Heart right ventricle (tissue), 16 donors: ENCODE measurements at regions not wholly inside any gene's neighbourhood (a gene's known extent, or its start where the extent isn't known, plus 50 kb on each side); places are given as distances from the start of the nearest gene placed in this dataset.

Experiments
- ATAC-seq, 8 donors: fragments of 200-7000 bp; cut with Tn5 transposase; one replicate each; pipeline ENCODE4 v1.9.1; 2020; ENCODE audit warnings: mild to moderate bottlenecking in 8 of 8, moderate library complexity in 8 of 8, moderate number of reproducible peaks in 1 of 8
- DNase-seq, 2 donors: peaks; one replicate each; pipeline ENCODE4 v3.0.0-alpha.2; 2020
- H3K27ac ChIP-seq, 10 donors: fragments of 200-600 bp; sonication (generic) in 2 of 10; one replicate each; pipeline versions ENCODE4 v1.5.0 to v1.8.0; 2020 to 2022; ENCODE audit warnings: mild to moderate bottlenecking in 3 of 10
- H3K27me3 ChIP-seq, 7 donors: fragments of 200-600 bp; one replicate each; pipeline ENCODE4 v1.8.0; 2021 to 2022; ENCODE audit warnings: mild to moderate bottlenecking in 2 of 7
- H3K36me3 ChIP-seq, 9 donors: fragments of 200-600 bp; sonication (generic) in 1 of 9; one replicate each; pipeline versions ENCODE4 v1.5.0 to v1.8.0; 2020 to 2022; ENCODE audit warnings: mild to moderate bottlenecking in 2 of 9
- H3K4me1 ChIP-seq, 9 donors: fragments of 200-600 bp; sonication (generic) in 1 of 9; one replicate each; pipeline versions ENCODE4 v1.5.0 to v1.8.0; 2020 to 2022; ENCODE audit warnings: mild to moderate bottlenecking in 4 of 9
- H3K4me3 ChIP-seq, 10 donors: fragments of 200-600 bp; sonication (generic) in 2 of 10; one replicate each; pipeline versions ENCODE4 v1.5.0 to v1.8.0; 2020 to 2022; ENCODE audit warnings: mild to moderate bottlenecking in 7 of 10, moderate library complexity in 2 of 10
- H3K9me3 ChIP-seq, 11 donors: fragments of 200-600 bp in 10 of 11; sonication (generic) in 2 of 11; one replicate each; pipeline versions ENCODE4 v1.5.0 to v1.8.0; 2013 to 2022; ENCODE audit warnings: mild to moderate bottlenecking in 2 of 11, control low read depth in 1 of 11, moderate library complexity in 1 of 11
- CTCF ChIP-seq, 9 donors: fragments of 200-600 bp; sonication (generic) in 2 of 9; IDR thresholded peaks; one replicate each; pipeline versions ENCODE4 v1.5.0 to v1.8.0; 2021 to 2022; ENCODE audit warnings: antibody characterized with exemption in 9 of 9, mild to moderate bottlenecking in 5 of 9, moderate library complexity in 1 of 9
- WGBS, 2 donors: extraction: QIAGEN DNeasy Blood & Tissue Kit; methylation state at CpG; one replicate each; pipeline ENCODE4 v1.1.7; 2013; ENCODE audit warnings: inconsistent platforms in 1 of 2; 5-methylcytosine and 5-hydroxymethylcytosine counted together
- intact Hi-C, 10 donors: fragments of 100-400 bp; cut with DNase I; formaldehyde crosslinking; loops; one replicate each; pipeline versions ENCODE4 v1.11.1 to v1.14.2; 2022
- donor health status: Arrhythmogenic right ventricular cardiomyopathy.
- donor health status: ischemic (EF 13 %, LVEDD 7.1; RV severe dilation, severe dysfunction).
- donor health status: healthy with polysubstance abuse.
- donor health status: DM: no; HTN: yes; CAD: no.
- donor health status: DM: no; HTN: no; CAD: no.
- donor health status: ischemic (EF 25% LVEDD 6.9; RV normal size, moderate dysfunction).
- donor health status: ischemic (EF 25% LVEDD 5.7; RV mildly dilated, moderate dysfunction).
- donor health status: healthy.
- donor health status: DM: yes; HTN: yes; CAD: no.
- donor health status: Ischemic cardiomyopathy.
- donor health status: ischemic (EF 35%, LVEDD 5.7; RV mildly dilated, moderate dysfunction).
- donor health status: nonischemic (EF 11% LVEDD 7.7; RV severe dilation, severe dysfunction).
- donor health status: DM: yes; HTN: yes; CAD: no.
- donor health status: PGD.
- donor health status: ischemic (EF 29% LVEDD 5.4; RV normal size, mild dysfunction).
- donor health status: nonischemic (EF 23%, LVEDD 6.1; RV moderate dilation, normal function).

DNA sequence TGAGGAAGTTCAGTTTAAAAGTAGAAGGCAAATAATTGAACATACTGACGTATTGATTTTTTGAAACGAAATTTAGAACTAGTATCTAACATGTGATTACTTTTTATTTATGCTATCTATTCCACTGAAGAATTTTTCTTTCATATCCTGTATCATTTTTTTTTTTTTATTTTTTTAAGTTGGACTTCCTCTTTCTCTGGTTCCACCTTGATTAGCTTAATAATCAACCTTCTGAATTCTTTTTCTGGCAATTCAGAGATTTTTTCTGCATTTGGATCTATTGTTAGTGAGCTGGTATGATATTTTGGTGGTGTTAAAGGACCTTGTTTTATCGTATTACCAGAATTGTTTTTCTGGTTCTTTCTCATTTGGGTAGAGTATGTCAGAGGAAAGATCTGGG, 411.2 kb downstream of the SOX11 start:
- WGBS, 2 donors, result 85 to 96% methylated on average over 3 of the region's 3 CpGs
- intact Hi-C loops, result no loop called here
- ATAC-seq, result no peak

GRCh38 chr2:6103949-6104348, 411.8 kb downstream of the SOX11 start:
- Histone ChIP-seq H3K9me3 (peaks cover 0 to 7% (median 0%) of the 10 kb centered on the region in 11 donors), H3K27ac (no peak overlapping the region), H3K4me3 (no peak overlapping the region), H3K27me3 (peaks cover 0 to 6% (median 0%) of the 10 kb centered on the region in 7 donors), H3K4me1 (no peaks in the 10 kb centered on the region), H3K36me3 (no peaks in the 10 kb centered on the region)
- no peak for TF ChIP-seq CTCF (IDR thresholded peaks at IDR 0.05)
- ATAC-seq (no peak), DNase-seq (no peak)
- 80 to 82% methylated on average over 3 of the region's 3 CpGs for WGBS, 2 donors
- intact Hi-C loops, result no loop called here

More for the DNA sequence above, 411.2 kb downstream of the SOX11 start:
- Histone ChIP-seq H3K36me3 (no peaks in the 10 kb centered on the region), H3K4me1 (no peaks in the 10 kb centered on the region), H3K9me3 (peaks cover 0 to 11% (median 0%) of the 10 kb centered on the region in 11 donors), H3K4me3 (no peak overlapping the region), H3K27me3 (peaks cover 0 to 6% (median 0%) of the 10 kb centered on the region in 7 donors), H3K27ac (no peak overlapping the region)
- TF ChIP-seq CTCF (IDR thresholded peaks at IDR 0.05), result no peak
- no peak for DNase-seq

- no peaks in the 10 kb centered on the region for H3K36me3 ChIP-seq
- ATAC-seq (no peak), DNase-seq (no peak)
- H3K4me3 ChIP-seq, result no peak overlapping the region
- peaks cover 0 to 4% (median 0%) of the 10 kb centered on the region in 11 donors for H3K9me3 ChIP-seq
- H3K27ac ChIP-seq, result no peak overlapping the region
- intact Hi-C loops, result no loop called here
- H3K27me3 ChIP-seq, result peaks cover 0 to 6% (median 0%) of the 10 kb centered on the region in 7 donors
- 78 to 79% methylated on average over 4 of the region's 4 CpGs for WGBS, 2 donors
- H3K4me1 ChIP-seq, result no peaks in the 10 kb centered on the region
- no peak for TF ChIP-seq CTCF (IDR thresholded peaks at IDR 0.05)
These were observed 415.1 kb downstream of the SOX11 start for GRCh38 chr2:6107290-6107689.

DNA sequence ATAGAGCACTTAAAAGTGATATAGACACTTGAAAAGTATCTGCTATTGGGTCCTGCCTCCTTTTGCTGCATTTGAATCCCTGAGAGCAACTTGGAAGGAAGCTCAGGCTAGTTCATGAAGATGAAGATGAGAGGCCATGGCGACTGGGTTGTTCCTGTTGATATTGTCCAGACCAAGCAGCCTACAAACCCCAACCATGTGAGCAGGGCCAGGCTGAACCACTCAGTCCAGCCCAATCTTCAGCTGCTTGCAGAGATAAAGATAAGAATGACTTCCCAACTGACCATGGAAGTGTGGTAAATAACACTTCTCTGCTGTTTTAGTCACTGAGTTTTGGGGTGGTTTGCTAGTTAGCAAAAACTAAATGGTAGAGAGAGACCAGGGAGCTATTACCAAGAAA, 417.6 kb downstream of the SOX11 start:
- H3K27me3 ChIP-seq, result peaks cover 0 to 6% (median 0%) of the 10 kb centered on the region in 7 donors
- no peak overlapping the region for H3K27ac ChIP-seq
- TF ChIP-seq CTCF (IDR thresholded peaks at IDR 0.05), result no peak
- no peaks in the 10 kb centered on the region for H3K4me1 ChIP-seq
- intact Hi-C loops, result no loop called here
- 20 to 33% methylated on average over 1 of the region's 1 CpG for WGBS, 2 donors
- no peak overlapping the region for H3K4me3 ChIP-seq
- ATAC-seq (no peak), DNase-seq (no peak)
- H3K36me3 ChIP-seq, result no peaks in the 10 kb centered on the region
- H3K9me3 ChIP-seq, result no peaks in the 10 kb centered on the region
